Epithelial cell of esophagus (primary cell): ENCODE measurements at regions not wholly inside any gene's neighbourhood (a gene's known extent, or its start where the extent isn't known, plus 50 kb on each side); places are given as distances from the start of the nearest gene placed in this dataset.
A peak's percentile ranks its signal among the peaks of the same experiment; 100 is the strongest.
"Not testable (repeated sequence)": the region's sequence is repeated elsewhere in the genome, so short reads cannot be mapped to it uniquely, and the experiment has no call there.

Source experiments
- DNase-seq: peaks from one replicate; pipeline ENCODE4 v3.0.0; 2010; ENCODE audit warnings: low read depth
- H3K4me3 ChIP-seq: 2 replicates; pipeline ENCODE4 v1.5.1; 2011; ENCODE audit warnings: mild to moderate bottlenecking, low read length, control low read depth
- CTCF ChIP-seq: IDR thresholded peaks from 2 replicates; pipeline ENCODE4 v1.5.1; 2011; ENCODE audit warnings: low read depth, mild to moderate bottlenecking, low read length, control low read depth, inconsistent platforms; ENCODE audit not compliant: insufficient read depth; ENCODE audit errors: missing control alignments

GRCh38 chr11:13128354-13128753, 119.2 kb downstream of the RASSF10 start:
- no peak for TF ChIP-seq CTCF
- DNase-seq = no peak

GRCh38 chr11:13134066-13134465, 125.0 kb downstream of the RASSF10 start:
- no peak for TF ChIP-seq CTCF
- no peak overlapping the region for H3K4me3 ChIP-seq

More at GRCh38 chr11:13128354-13128753, 119.2 kb downstream of the RASSF10 start:
- H3K4me3 ChIP-seq = no peak overlapping the region

GRCh38 chr11:13134886-13135285, 125.8 kb downstream of the RASSF10 start:
- H3K4me3 ChIP-seq = no peak overlapping the region
- TF ChIP-seq CTCF = no peak
- no peak for DNase-seq

More at GRCh38 chr11:13134066-13134465, 125.0 kb downstream of the RASSF10 start:
- no peak for DNase-seq

GRCh38 chr11:13135385-13136271, 126.5 kb downstream of the RASSF10 start:
- no peak for TF ChIP-seq CTCF
- H3K4me3 ChIP-seq = no peak overlapping the region
- DNase-seq = no peak

- DNase-seq = no peak
- no peak overlapping the region for H3K4me3 ChIP-seq
- no peak for TF ChIP-seq CTCF
Observed at GRCh38 chr11:13136272-13136596, 127.1 kb downstream of the RASSF10 start.

- no peak overlapping the region for H3K4me3 ChIP-seq
- TF ChIP-seq CTCF = no peak
Observed at GRCh38 chr11:13137844-13138301, 128.8 kb downstream of the RASSF10 start.

GRCh38 chr11:13139085-13139484, 130.0 kb downstream of the RASSF10 start:
- not testable (repeated sequence) for DNase-seq, H3K4me3 ChIP-seq

More at GRCh38 chr11:13137844-13138301, 128.8 kb downstream of the RASSF10 start:
- peak; percentile 17 for DNase-seq
